ENCODE measurements at regions not wholly inside any gene's neighbourhood (a gene's known extent, or its start where the extent isn't known, plus 50 kb on each side); places are given as distances from the start of the nearest gene placed in this dataset.

DNA sequence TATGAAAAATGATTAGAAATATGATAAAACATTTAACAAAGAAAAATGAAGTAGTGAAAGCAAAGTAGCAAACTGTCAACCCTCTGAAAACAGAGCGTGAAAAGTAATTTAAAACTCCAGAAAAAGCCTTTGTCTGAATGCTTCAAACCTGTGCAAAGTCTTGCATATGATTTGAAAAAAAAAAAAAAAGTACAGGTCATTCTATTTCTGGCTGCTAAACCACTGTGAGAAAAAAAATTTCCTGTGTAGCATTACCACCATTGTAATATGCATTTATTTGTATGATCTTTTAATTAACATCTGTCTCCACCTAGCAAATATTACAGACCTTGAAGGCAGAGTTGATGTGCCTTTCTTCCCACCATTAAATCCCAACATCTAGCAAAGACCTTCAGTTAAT is 82.1 kb upstream of the CCDC68 start:
- Histone ChIP-seq H3K27ac (no peak overlapping the region), H3K9ac (no peak overlapping the region), H4K20me1 (ENCODE audit: low read depth) (no peaks in the 10 kb centered on the region), H3K27me3 (no peaks in the 10 kb centered on the region), H3K4me2 (no peak overlapping the region), H3K9me3 (ENCODE audit: low read depth) (no peaks in the 10 kb centered on the region), H3F3A (ENCODE audit: low read depth) (no peaks in the 10 kb centered on the region), H3K36me3 (no peaks in the 10 kb centered on the region), H2AFZ (replicated peaks) (no peak overlapping the region), H3K4me1 (peaks cover 19% of the 10 kb centered on the region), H3K79me2 (ENCODE audit: low read depth) (no peaks in the 10 kb centered on the region), H3K4me3 (no peak overlapping the region)
- no peak overlapping the region for H3K27ac Mint-ChIP-seq
- H3K4me1 Mint-ChIP-seq: peaks cover 6% of the 10 kb centered on the region
- H3K9me3 Mint-ChIP-seq: no peaks in the 10 kb centered on the region
- H3K36me3 Mint-ChIP-seq: no peaks in the 10 kb centered on the region
- TF ChIP-seq, protein P1, sequence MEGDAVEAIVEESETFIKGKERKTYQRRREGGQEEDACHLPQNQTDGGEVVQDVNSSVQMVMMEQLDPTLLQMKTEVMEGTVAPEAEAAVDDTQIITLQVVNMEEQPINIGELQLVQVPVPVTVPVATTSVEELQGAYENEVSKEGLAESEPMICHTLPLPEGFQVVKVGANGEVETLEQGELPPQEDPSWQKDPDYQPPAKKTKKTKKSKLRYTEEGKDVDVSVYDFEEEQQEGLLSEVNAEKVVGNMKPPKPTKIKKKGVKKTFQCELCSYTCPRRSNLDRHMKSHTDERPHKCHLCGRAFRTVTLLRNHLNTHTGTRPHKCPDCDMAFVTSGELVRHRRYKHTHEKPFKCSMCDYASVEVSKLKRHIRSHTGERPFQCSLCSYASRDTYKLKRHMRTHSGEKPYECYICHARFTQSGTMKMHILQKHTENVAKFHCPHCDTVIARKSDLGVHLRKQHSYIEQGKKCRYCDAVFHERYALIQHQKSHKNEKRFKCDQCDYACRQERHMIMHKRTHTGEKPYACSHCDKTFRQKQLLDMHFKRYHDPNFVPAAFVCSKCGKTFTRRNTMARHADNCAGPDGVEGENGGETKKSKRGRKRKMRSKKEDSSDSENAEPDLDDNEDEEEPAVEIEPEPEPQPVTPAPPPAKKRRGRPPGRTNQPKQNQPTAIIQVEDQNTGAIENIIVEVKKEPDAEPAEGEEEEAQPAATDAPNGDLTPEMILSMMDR (IDR thresholded peaks at IDR 0.05): no peak
- TF ChIP-seq EZH2phosphoT487 (IDR thresholded peaks at IDR 0.05): no peak
- TF ChIP-seq EZH2 (IDR thresholded peaks at IDR 0.05): no peak
- no peak overlapping the region for H3K4me3 Mint-ChIP-seq
- no peaks in the 10 kb centered on the region for H3K27me3 Mint-ChIP-seq (ENCODE audit: insufficient read depth, low read depth)
- no peak for DNase-seq (ENCODE audit: low spot score)

DNA sequence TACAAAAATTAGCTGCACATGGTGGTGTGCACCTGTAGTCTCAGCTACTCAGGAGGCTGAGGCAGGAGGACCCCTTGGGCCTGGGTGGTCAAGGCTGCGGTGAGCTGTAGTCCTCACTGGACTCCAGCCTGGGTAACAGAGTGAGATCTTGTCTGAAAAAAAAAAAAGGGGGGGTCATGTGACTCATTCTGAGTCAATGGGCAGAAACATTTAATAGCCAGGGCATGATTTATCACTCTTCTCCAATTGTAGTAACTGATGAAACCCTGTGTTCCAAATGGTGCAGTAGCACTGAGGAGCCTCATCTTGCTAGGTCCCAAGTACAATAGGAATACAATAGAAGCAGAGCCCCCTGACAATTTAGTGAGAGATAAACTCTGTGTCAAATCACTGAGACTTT is 78.9 kb upstream of the CCDC68 start:
- H3K9me3 Mint-ChIP-seq: no peaks in the 10 kb centered on the region
- TF ChIP-seq, protein P1 (IDR thresholded peaks at IDR 0.05): no peak
- Histone ChIP-seq H3K9ac (no peak overlapping the region), H3K4me3 (no peak overlapping the region), H3K79me2 (ENCODE audit: low read depth) (no peaks in the 10 kb centered on the region), H3K27me3 (no peaks in the 10 kb centered on the region), H3K36me3 (no peaks in the 10 kb centered on the region), H2AFZ (replicated peaks) (no peak overlapping the region), H4K20me1 (ENCODE audit: low read depth) (no peaks in the 10 kb centered on the region), H3K4me1 (peaks cover 13% of the 10 kb centered on the region), H3F3A (ENCODE audit: low read depth) (no peaks in the 10 kb centered on the region), H3K27ac (no peak overlapping the region), H3K9me3 (ENCODE audit: low read depth) (no peaks in the 10 kb centered on the region), H3K4me2 (no peak overlapping the region)
- H3K36me3 Mint-ChIP-seq: no peaks in the 10 kb centered on the region
- no peak overlapping the region for H3K27ac Mint-ChIP-seq
- no peak overlapping the region for H3K4me3 Mint-ChIP-seq
- no peak for DNase-seq (ENCODE audit: low spot score)
- no peaks in the 10 kb centered on the region for H3K4me1 Mint-ChIP-seq
- H3K27me3 Mint-ChIP-seq (ENCODE audit: insufficient read depth, low read depth): no peaks in the 10 kb centered on the region

DNA sequence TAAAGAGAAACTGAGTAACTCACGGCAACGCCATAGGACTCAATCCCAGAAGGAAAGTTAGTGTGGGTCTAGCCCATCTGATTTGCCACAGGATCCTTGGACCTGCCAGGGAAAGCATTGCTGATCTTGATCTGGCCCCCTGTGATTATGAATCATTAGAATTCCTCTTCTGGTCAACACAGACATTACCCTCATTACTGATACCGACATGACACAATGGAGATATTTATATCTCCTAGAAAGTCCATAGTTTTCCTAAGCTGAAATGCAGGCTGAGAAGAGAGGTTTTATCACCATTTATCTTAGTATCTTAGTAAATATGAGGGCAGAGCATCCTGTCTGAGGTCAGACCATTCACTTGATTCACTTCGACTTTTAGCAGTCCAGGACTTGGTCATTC is 75.5 kb upstream of the CCDC68 start:
- no peak overlapping the region for H3K27ac Mint-ChIP-seq
- no peak for TF ChIP-seq EZH2phosphoT487 (IDR thresholded peaks at IDR 0.05)
- no peak for TF ChIP-seq EZH2 (IDR thresholded peaks at IDR 0.05)
- TF ChIP-seq, protein P1 (IDR thresholded peaks at IDR 0.05): no peak

DNA sequence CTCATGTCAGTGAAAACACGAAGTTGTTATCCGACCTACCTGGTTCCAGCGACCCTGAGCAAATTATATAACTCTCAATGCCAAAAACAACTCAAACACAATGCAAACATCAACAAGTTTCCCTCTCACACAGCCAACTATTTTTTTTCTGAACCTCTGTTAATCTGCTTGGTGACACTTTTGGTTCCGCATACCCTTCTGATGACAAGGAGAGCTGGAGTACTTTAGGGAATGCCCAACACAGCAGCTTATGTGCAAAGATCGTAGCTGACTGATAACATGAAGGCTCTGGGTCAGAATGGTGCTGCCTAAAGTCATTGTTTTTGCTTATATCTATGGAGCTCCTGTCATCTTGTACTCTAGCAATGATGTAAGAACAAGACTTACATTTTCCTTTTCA is 72.7 kb upstream of the CCDC68 start:
- Mint-ChIP-seq H3K9me3 (no peaks in the 10 kb centered on the region), H3K27me3 (ENCODE audit: insufficient read depth, low read depth) (no peaks in the 10 kb centered on the region), H3K27ac (no peak overlapping the region), H3K4me3 (no peak overlapping the region), H3K36me3 (no peaks in the 10 kb centered on the region), H3K4me1 (no peaks in the 10 kb centered on the region)
- Histone ChIP-seq H3K27ac (no peak overlapping the region), H3K27me3 (no peaks in the 10 kb centered on the region), H3K36me3 (no peaks in the 10 kb centered on the region), H2AFZ (replicated peaks) (no peak overlapping the region), H3K79me2 (ENCODE audit: low read depth) (no peaks in the 10 kb centered on the region), H3K4me3 (no peak overlapping the region), H3F3A (ENCODE audit: low read depth) (no peaks in the 10 kb centered on the region), H4K20me1 (ENCODE audit: low read depth) (no peaks in the 10 kb centered on the region), H3K4me1 (no peaks in the 10 kb centered on the region), H3K9ac (no peak overlapping the region), H3K9me3 (ENCODE audit: low read depth) (no peaks in the 10 kb centered on the region), H3K4me2 (no peak overlapping the region)
- TF ChIP-seq, protein P1 (IDR thresholded peaks at IDR 0.05): no peak
- TF ChIP-seq EZH2phosphoT487 (IDR thresholded peaks at IDR 0.05) (no peak), EZH2 (IDR thresholded peaks at IDR 0.05) (no peak)
- DNase-seq (ENCODE audit: low spot score): no peak

More for the DNA sequence above, 75.5 kb upstream of the CCDC68 start:
- H3K27me3 Mint-ChIP-seq (ENCODE audit: insufficient read depth, low read depth): no peaks in the 10 kb centered on the region
- H4K20me1 ChIP-seq (ENCODE audit: low read depth): no peaks in the 10 kb centered on the region
- H3K27ac ChIP-seq: no peak overlapping the region
- no peaks in the 10 kb centered on the region for H3K27me3 ChIP-seq
- no peaks in the 10 kb centered on the region for H3K36me3 ChIP-seq
- no peak overlapping the region for H3K4me3 ChIP-seq
- no peak overlapping the region for H2AFZ ChIP-seq (replicated peaks)
- no peak overlapping the region for H3K9ac ChIP-seq
- H3F3A ChIP-seq (ENCODE audit: low read depth): no peaks in the 10 kb centered on the region
- no peaks in the 10 kb centered on the region for H3K9me3 ChIP-seq (ENCODE audit: low read depth)
- no peak overlapping the region for H3K4me2 ChIP-seq
- no peaks in the 10 kb centered on the region for H3K9me3 Mint-ChIP-seq
- H3K36me3 Mint-ChIP-seq: no peaks in the 10 kb centered on the region
- no peaks in the 10 kb centered on the region for H3K4me1 ChIP-seq
- no peak for DNase-seq (ENCODE audit: low spot score)
- no peaks in the 10 kb centered on the region for H3K79me2 ChIP-seq (ENCODE audit: low read depth)
- H3K4me3 Mint-ChIP-seq: no peak overlapping the region
- no peaks in the 10 kb centered on the region for H3K4me1 Mint-ChIP-seq

Measured in neural progenitor cell (in vitro differentiated cells).